ENCODE measurements at regions not wholly inside any gene's neighbourhood (a gene's known extent, or its start where the extent isn't known, plus 50 kb on each side); places are given as distances from the start of the nearest gene placed in this dataset.

DNA sequence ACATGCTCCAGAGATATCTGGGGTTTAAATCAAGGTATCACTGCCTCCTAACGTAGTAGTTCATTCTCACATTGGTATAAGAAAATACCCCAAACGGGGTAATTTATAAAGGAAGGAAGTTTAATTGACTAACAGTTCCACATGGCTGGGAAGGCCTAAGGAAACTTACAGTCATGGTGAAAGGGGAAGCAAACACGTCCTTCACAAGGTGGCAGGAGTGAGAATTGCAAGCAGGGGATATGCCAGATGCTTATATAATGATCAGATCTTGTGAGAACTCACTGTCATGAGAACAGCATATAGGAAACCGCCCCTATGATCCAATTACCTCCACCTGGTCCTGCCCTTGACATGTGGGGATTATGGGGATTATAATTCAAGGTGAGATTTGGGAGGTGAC is 1280.2 kb upstream of the C9orf72 start:
- TF ChIP-seq, protein P1, sequence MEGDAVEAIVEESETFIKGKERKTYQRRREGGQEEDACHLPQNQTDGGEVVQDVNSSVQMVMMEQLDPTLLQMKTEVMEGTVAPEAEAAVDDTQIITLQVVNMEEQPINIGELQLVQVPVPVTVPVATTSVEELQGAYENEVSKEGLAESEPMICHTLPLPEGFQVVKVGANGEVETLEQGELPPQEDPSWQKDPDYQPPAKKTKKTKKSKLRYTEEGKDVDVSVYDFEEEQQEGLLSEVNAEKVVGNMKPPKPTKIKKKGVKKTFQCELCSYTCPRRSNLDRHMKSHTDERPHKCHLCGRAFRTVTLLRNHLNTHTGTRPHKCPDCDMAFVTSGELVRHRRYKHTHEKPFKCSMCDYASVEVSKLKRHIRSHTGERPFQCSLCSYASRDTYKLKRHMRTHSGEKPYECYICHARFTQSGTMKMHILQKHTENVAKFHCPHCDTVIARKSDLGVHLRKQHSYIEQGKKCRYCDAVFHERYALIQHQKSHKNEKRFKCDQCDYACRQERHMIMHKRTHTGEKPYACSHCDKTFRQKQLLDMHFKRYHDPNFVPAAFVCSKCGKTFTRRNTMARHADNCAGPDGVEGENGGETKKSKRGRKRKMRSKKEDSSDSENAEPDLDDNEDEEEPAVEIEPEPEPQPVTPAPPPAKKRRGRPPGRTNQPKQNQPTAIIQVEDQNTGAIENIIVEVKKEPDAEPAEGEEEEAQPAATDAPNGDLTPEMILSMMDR (IDR thresholded peaks at IDR 0.05; ENCODE audit: borderline replicate concordance, insufficient read depth, low read depth, low read length) = no peak
- H3K4me3 ChIP-seq (ENCODE audit: low read depth, low read length) = no peak overlapping the region

DNA sequence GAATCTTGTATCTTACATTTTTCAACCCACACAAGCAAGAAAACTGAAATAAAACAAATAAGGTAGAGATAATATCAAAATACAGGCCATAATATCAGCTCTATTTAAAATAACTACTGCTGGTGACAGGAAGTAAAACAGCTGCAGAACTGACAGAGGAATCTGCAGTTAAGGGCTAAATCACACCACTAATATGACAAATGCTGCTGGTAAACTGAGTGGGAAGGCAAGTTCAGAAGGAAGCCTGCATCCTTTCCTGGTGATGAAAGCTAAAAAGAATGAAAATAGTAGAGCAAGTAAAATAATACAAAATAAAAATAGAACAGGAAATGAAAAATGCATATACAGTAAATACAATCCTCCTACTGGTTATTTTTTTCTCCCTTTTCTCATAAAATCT is 1293.7 kb upstream of the C9orf72 start:
- TF ChIP-seq, protein P1 (IDR thresholded peaks at IDR 0.05; ENCODE audit: borderline replicate concordance, insufficient read depth, low read depth, low read length) = no peak
- H3K4me3 ChIP-seq (ENCODE audit: low read depth, low read length) = no peak overlapping the region

DNA sequence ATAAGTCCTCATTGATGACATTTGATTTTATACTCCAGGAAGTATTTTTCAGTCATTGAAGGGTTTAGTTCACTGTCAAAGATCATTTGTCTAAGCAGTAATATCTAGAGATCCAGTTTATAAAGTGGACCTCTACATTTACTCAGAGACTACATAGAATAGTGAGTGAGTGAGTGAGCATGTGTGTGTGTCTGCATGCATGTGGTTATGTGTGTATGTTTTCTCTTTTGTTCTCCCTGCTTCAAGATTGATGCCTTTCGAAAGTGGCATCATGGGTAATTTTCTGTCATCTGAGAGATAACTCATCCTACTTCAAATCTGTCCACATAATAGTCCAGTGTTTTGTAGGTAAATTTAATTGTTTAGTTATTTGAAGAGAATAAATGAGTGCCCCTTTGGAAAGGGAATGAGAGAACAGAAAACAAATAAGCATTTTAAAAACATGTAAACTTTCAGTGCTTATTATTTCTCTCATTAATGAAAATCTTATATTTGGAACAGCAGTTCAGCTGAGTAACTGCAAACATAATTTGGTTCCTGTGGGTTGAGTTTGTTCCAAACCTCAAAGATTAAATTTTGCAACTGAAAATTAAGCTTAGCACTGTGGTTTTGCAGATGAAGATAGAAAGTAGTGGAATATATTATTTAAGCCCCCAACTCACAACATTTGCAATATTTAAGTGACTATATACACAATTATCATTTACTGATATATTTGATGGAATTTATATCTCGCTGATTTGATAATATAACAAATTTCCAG is 1295.1 kb upstream of the C9orf72 start:
- TF ChIP-seq, protein P1 (IDR thresholded peaks at IDR 0.05; ENCODE audit: borderline replicate concordance, insufficient read depth, low read depth, low read length) = no peak
- H3K4me3 ChIP-seq (ENCODE audit: low read depth, low read length) = no peak overlapping the region

DNA sequence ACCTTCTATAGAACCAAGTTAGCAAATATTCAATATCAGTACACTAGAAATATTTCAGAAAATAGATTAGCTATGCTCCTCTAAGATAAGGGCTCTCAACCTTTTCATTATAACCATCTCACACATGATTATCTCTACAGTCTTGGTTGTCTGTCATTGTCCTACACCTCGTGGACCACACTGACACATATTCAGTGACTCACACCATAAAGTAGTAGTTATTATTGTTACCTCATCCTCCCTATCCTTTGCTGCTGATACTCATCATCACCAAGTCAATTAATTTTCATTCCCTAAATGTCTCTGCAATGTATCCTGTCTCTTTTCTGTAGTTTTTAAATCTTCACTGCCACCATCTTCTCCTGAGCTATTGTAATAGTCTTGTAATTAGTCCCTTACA is 1309.2 kb upstream of the C9orf72 start:
- no peak overlapping the region for H3K4me3 ChIP-seq (ENCODE audit: low read depth, low read length)
- TF ChIP-seq, protein P1 (IDR thresholded peaks at IDR 0.05; ENCODE audit: borderline replicate concordance, insufficient read depth, low read depth, low read length) = no peak

DNA sequence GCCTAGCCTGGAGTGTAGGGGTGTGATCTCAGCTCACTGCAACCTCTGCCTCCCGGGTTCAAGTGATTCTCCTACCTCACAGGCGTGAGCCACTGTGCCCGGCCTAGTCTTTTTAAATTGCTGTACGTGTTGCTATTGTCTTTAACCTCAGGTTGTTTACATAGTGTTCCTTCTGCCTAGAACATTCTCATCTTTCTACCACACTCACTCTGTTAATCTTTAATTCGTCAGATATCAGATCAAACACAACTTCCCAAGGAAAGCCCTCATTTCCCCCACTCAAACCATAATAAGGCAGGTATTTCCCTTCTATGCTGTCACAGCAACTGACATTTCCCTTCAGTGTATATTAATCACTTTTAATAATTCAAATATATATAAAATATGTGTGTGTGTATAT is 1310.0 kb upstream of the C9orf72 start:
- no peak overlapping the region for H3K4me3 ChIP-seq (ENCODE audit: low read depth, low read length)
- TF ChIP-seq, protein P1 (IDR thresholded peaks at IDR 0.05; ENCODE audit: borderline replicate concordance, insufficient read depth, low read depth, low read length) = no peak

DNA sequence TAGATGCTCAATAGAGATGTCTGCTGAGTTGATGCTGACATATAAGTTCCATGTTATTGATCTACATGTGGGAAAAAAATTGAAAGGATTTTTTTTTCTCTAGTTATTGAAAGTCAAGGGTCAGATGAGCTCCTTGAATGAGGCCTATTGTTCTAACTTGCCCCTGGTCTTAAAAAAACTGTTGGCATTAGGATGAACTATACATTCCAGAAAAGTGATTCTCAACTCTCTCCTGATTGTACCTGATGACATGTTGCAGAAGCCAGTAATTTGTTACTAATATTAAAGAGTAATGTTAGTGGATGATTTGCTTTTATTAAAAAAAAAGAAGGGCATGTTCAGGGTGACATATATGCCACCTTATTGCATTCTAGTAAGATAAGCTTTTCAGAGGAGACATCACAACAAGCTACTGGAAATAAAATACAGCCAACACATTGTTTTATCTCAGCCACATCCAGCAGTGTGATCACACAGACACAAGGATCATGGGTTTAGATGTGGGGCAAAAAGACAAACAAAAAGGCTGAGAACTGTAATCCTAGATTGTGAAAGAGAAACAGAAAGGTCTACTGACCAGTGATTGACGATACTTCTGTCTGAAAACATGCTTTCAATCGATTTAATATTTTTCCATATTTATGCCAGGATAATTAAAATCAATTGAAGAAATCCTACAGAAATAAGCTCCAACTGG is 1314.1 kb upstream of the C9orf72 start:
- TF ChIP-seq, protein P1 (IDR thresholded peaks at IDR 0.05; ENCODE audit: borderline replicate concordance, insufficient read depth, low read depth, low read length) = no peak
- H3K4me3 ChIP-seq (ENCODE audit: low read depth, low read length) = no peak overlapping the region

DNA sequence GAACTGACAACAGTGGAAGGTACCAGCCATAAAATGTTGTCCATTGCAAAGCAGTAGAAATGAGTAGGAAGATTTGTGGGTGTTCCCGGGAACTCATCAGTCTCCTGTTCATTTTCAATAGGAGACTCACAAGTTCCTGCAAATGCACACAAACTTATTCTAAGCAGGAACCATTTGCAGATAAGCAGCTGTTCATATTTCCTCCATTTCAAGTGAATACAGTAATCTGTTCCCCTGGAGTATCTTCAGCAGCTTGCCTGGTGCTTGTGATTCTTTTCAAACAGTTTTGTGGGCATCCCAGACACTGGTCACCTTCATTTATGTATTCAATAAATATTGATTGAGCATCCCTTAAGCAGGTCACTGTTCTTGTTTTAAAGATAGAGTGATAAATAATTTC is 1315.5 kb upstream of the C9orf72 start:
- TF ChIP-seq, protein P1 (IDR thresholded peaks at IDR 0.05; ENCODE audit: borderline replicate concordance, insufficient read depth, low read depth, low read length) = no peak
- H3K4me3 ChIP-seq (ENCODE audit: low read depth, low read length) = no peak overlapping the region

Measured in GM12875 (cell line).